PC-9 (cell line): ENCODE measurements at regions not wholly inside any gene's neighbourhood (a gene's known extent, or its start where the extent isn't known, plus 50 kb on each side); places are given as distances from the start of the nearest gene placed in this dataset.

Experiments used
- BruUV-seq: library from RNA; stranded (reverse); fragments of 400-500 nt; replicated peaks from 2 replicates; lab custom pipeline; 2021; lab: Mats Ljungman, UMichigan
- CTCF ChIA-PET: fragments of 300-600 bp; sonication (Branson Sonifier 250); formaldehyde crosslinking; loops from one replicate; lab custom pipeline; 2022; ENCODE audit warnings: antibody characterized with exemption; lab: Charles Lee
- POLR2A ChIA-PET: fragments of 300-600 bp; sonication (Branson Sonifier 250); formaldehyde crosslinking; loops from one replicate; lab custom pipeline; 2022; ENCODE audit warnings: antibody characterized with exemption; ENCODE audit not compliant: unreplicated experiment; lab: Charles Lee
- DNase-seq, 2 experiments: peaks; one replicate each; pipeline versions ENCODE4 v3.0.0 to v3.0.0-alpha.2; 2015 to 2022; ENCODE audit warnings: mixed read lengths in 1 of 2
- H2AFZ ChIP-seq: fragments of 200-600 bp; sonication (generic); 2 replicates; pipeline ENCODE4 v1.8.1; 2017; ENCODE audit warnings: antibody characterized with exemption
- H3F3A ChIP-seq: fragments of 200-600 bp; sonication (generic); 2 replicates; pipeline ENCODE4 v1.8.1; 2017; ENCODE audit warnings: antibody characterized with exemption, mild to moderate bottlenecking, low read depth; ENCODE audit not compliant: insufficient read depth
- H3K27ac ChIP-seq: fragments of 200-600 bp; sonication (generic); 2 replicates; pipeline ENCODE4 v1.6.1; 2016; ENCODE audit warnings: mixed run types
- H3K27me3 ChIP-seq: fragments of 200-600 bp; sonication (generic); 2 replicates; pipeline ENCODE4 v1.6.1; 2016; ENCODE audit warnings: low read depth, mixed run types; ENCODE audit not compliant: insufficient read depth
- H3K36me3 ChIP-seq: fragments of 200-600 bp; sonication (generic); 2 replicates; pipeline ENCODE4 v1.6.1; 2016; ENCODE audit warnings: low read depth, mixed run types
- H3K4me1 ChIP-seq: fragments of 200-600 bp; sonication (generic); replicated peaks from 2 replicates; pipeline ENCODE4 v1.6.1; 2016; ENCODE audit warnings: mixed run types; ENCODE audit not compliant: insufficient read depth
- H3K4me2 ChIP-seq: fragments of 200-600 bp; sonication (generic); 2 replicates; pipeline ENCODE4 v1.6.1; 2017; ENCODE audit warnings: mixed run types
- H3K4me3 ChIP-seq: fragments of 200-600 bp; sonication (generic); 2 replicates; pipeline ENCODE4 v1.6.1; 2016; ENCODE audit warnings: mixed run types
- H3K79me2 ChIP-seq: fragments of 200-600 bp; sonication (generic); 2 replicates; pipeline ENCODE4 v1.6.1; 2017; ENCODE audit warnings: low read depth, mixed run types
- H3K9me2 ChIP-seq: fragments of 200-600 bp; sonication (generic); 2 replicates; pipeline ENCODE4 v1.8.1; 2017; ENCODE audit warnings: mild to moderate bottlenecking; ENCODE audit not compliant: insufficient read depth
- H3K9me3 ChIP-seq: fragments of 200-600 bp; sonication (generic); 2 replicates; pipeline ENCODE4 v1.8.1; 2016; ENCODE audit warnings: low read depth; ENCODE audit not compliant: insufficient read depth
- H4K20me1 ChIP-seq: fragments of 200-600 bp; sonication (generic); 2 replicates; pipeline ENCODE4 v1.8.1; 2017; ENCODE audit not compliant: insufficient read depth
- CTCF ChIP-seq: fragments of 200-600 bp; sonication (generic); conservative IDR thresholded peaks from 2 replicates; pipeline ENCODE4 v1.6.1; 2017; ENCODE audit warnings: mixed run types, antibody characterized with exemption, mild to moderate bottlenecking, moderate library complexity
- EZH2 ChIP-seq: fragments of 200-600 bp; sonication (generic); IDR thresholded peaks from 2 replicates; pipeline ENCODE4 v1.8.0; 2017; ENCODE audit warnings: antibody characterized with exemption, low read depth
- intact Hi-C: fragments of 100-400 bp; cut with micrococcal nuclease; formaldehyde crosslinking; loops from one replicate; pipeline ENCODE4 v1.10.0; 2022; ENCODE audit not compliant: unreplicated experiment

GRCh38 chr12:83954071-83954789 lies 958.4 kb downstream of the SLC6A15 start:
- ChIA-PET CTCF (no interaction called here), POLR2A (no interaction called here)
- H4K20me1 ChIP-seq = no peaks in the 10 kb centered on the region
- H3K4me2 ChIP-seq = no peak overlapping the region
- H3K4me1 ChIP-seq = no peaks in the 10 kb centered on the region
- TF ChIP-seq EZH2 (no peak), CTCF (no peak)
- no peaks in the 10 kb centered on the region for H3K9me2 ChIP-seq
- no peak overlapping the region for H3K4me3 ChIP-seq
- no peaks in the 10 kb centered on the region for H3K27me3 ChIP-seq
- intact Hi-C loops = no loop called here
- no peak overlapping the region for H3K27ac ChIP-seq
- no peak for DNase-seq
- no peaks in the 10 kb centered on the region for H3K36me3 ChIP-seq
- H3F3A ChIP-seq = no peaks in the 10 kb centered on the region
- no TSS peak for BruUV-seq
- no peaks in the 10 kb centered on the region for H3K9me3 ChIP-seq
- H2AFZ ChIP-seq = no peak overlapping the region
- H3K79me2 ChIP-seq = no peaks in the 10 kb centered on the region

GRCh38 chr12:83945871-83946270 lies 966.7 kb downstream of the SLC6A15 start:
- TF ChIP-seq CTCF (no peak), EZH2 (no peak)
- Histone ChIP-seq H3K27me3 (no peaks in the 10 kb centered on the region), H3K4me3 (no peak overlapping the region), H3F3A (no peaks in the 10 kb centered on the region), H3K9me3 (no peaks in the 10 kb centered on the region), H3K9me2 (no peaks in the 10 kb centered on the region; the same call in 1 of the 2 replicates), H3K36me3 (no peaks in the 10 kb centered on the region), H2AFZ (no peak overlapping the region), H3K4me2 (no peak overlapping the region), H3K4me1 (no peaks in the 10 kb centered on the region), H4K20me1 (no peaks in the 10 kb centered on the region), H3K27ac (no peak overlapping the region), H3K79me2 (no peaks in the 10 kb centered on the region)
- DNase-seq = no peak
- ChIA-PET POLR2A (interaction anchor here (0.6 kb wide), 1 partner anchor 8 kb away, joined by 4 read pairs; no protein-coding TSS in a partner anchor), CTCF (no interaction called here)
- no TSS peak for BruUV-seq
- intact Hi-C loops = no loop called here

GRCh38 chr12:83939718-83940117 lies 972.9 kb downstream of the SLC6A15 start:
- BruUV-seq = no TSS peak
- ChIA-PET POLR2A (no interaction called here), CTCF (no interaction called here)
- no peaks in the 10 kb centered on the region for H3F3A ChIP-seq
- no peak overlapping the region for H2AFZ ChIP-seq
- H3K27ac ChIP-seq = no peak overlapping the region
- no peaks in the 10 kb centered on the region for H4K20me1 ChIP-seq
- no peaks in the 10 kb centered on the region for H3K4me1 ChIP-seq
- no peaks in the 10 kb centered on the region for H3K27me3 ChIP-seq
- TF ChIP-seq EZH2 (no peak), CTCF (no peak)
- H3K79me2 ChIP-seq = no peaks in the 10 kb centered on the region
- intact Hi-C loops = no loop called here
- no peaks in the 10 kb centered on the region for H3K9me3 ChIP-seq
- H3K9me2 ChIP-seq = no peaks in the 10 kb centered on the region; the same call in 1 of the 2 replicates
- DNase-seq = no peak
- no peaks in the 10 kb centered on the region for H3K36me3 ChIP-seq
- no peak overlapping the region for H3K4me2 ChIP-seq
- no peak overlapping the region for H3K4me3 ChIP-seq
